ENCODE measurements at regions not wholly inside any gene's neighbourhood (a gene's known extent, or its start where the extent isn't known, plus 50 kb on each side); places are given as distances from the start of the nearest gene placed in this dataset.

DNA sequence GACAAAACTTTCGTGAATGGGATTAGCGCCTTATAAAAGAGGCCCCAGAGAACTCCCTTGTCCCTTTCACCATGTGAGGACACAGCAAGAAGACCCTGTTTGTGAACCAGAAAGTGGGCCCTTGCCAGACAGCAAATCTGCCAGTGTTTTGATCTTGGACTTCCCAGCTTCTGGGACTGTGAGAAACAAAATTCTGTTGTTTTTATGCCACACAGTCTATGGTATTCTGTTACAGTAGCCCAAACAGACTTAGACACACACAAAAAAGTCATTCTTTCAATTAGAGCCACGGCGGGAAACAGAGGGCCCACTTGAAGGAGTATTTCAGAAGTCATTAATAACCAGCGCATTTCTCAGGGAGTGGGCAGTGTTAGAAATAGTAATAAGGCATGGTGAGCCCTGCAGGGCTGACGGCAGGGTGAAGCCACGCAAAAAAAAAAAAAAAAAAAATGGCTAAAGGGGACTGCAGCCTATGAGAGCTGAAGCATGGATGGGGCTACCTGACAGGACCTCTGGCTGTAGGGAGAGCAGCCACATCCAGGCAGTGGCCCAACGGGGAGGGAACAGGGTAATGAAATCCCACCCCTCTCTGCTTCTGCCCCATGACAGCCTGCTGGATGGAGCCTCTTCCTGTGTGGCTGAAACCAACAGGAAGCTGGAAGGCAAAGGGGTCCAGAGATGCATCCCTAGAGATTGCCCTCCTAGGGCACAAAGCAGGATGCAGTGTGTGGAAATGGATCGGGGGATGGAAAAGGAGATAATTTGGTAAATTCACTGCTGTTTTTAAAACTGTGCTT, 189.3 kb downstream of the KCNS3 start:
- TF ChIP-seq HDGF (IDR thresholded peaks at IDR 0.05; ENCODE audit: borderline replicate concordance) (no peak), BHLHE40 (IDR thresholded peaks at IDR 0.05; ENCODE audit: borderline replicate concordance) (no peak), SP1 (IDR thresholded peaks at IDR 0.05) (no peak), SUZ12 (IDR thresholded peaks at IDR 0.05) (no peak), FOXA1 (IDR thresholded peaks at IDR 0.05) (no peak), PKNOX1 (IDR thresholded peaks at IDR 0.05) (no peak)
